ENCODE measurements at regions not wholly inside any gene's neighbourhood (a gene's known extent, or its start where the extent isn't known, plus 50 kb on each side); places are given as distances from the start of the nearest gene placed in this dataset.

DNA sequence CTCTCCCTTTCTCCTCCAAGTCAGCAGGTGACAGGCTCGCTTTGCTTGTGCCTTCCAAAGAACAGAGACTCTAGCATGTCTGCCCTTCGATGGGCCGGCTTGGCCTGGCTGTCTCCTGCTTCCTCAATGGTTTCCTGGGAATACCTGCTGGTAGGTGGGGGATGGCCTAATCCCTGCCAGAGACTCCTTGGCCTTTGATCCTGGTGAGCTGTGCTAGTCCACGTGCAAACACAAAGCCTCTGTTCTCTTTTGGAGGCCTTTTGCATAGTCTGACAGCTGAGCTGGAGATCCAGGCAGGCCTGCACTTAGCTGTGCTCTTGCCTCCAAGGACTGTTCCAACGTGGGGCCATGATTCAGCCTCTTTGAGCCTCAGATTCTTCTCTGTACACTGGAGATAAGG lies 67.6 kb downstream of the ARL4C start (continued):
- TF ChIP-seq, protein P1, sequence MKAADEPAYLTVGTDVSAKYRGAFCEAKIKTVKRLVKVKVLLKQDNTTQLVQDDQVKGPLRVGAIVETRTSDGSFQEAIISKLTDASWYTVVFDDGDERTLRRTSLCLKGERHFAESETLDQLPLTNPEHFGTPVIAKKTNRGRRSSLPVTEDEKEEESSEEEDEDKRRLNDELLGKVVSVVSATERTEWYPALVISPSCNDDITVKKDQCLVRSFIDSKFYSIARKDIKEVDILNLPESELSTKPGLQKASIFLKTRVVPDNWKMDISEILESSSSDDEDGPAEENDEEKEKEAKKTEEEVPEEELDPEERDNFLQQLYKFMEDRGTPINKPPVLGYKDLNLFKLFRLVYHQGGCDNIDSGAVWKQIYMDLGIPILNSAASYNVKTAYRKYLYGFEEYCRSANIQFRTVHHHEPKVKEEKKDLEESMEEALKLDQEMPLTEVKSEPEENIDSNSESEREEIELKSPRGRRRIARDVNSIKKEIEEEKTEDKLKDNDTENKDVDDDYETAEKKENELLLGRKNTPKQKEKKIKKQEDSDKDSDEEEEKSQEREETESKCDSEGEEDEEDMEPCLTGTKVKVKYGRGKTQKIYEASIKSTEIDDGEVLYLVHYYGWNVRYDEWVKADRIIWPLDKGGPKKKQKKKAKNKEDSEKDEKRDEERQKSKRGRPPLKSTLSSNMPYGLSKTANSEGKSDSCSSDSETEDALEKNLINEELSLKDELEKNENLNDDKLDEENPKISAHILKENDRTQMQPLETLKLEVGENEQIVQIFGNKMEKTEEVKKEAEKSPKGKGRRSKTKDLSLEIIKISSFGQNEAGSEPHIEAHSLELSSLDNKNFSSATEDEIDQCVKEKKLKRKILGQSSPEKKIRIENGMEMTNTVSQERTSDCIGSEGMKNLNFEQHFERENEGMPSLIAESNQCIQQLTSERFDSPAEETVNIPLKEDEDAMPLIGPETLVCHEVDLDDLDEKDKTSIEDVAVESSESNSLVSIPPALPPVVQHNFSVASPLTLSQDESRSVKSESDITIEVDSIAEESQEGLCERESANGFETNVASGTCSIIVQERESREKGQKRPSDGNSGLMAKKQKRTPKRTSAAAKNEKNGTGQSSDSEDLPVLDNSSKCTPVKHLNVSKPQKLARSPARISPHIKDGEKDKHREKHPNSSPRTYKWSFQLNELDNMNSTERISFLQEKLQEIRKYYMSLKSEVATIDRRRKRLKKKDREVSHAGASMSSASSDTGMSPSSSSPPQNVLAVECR (CRISPR knock-in tag; IDR thresholded peaks at IDR 0.05; ENCODE audit: borderline replicate concordance), result no peak
- no peak for TF ChIP-seq ZNF776 (CRISPR knock-in tag; IDR thresholded peaks at IDR 0.05)
- TF ChIP-seq TIGD3 (CRISPR knock-in tag; IDR thresholded peaks at IDR 0.05; ENCODE audit: borderline replicate concordance), result no peak
- TF ChIP-seq MTERF4 (CRISPR knock-in tag; IDR thresholded peaks at IDR 0.05), result no peak
- TF ChIP-seq, protein P2, sequence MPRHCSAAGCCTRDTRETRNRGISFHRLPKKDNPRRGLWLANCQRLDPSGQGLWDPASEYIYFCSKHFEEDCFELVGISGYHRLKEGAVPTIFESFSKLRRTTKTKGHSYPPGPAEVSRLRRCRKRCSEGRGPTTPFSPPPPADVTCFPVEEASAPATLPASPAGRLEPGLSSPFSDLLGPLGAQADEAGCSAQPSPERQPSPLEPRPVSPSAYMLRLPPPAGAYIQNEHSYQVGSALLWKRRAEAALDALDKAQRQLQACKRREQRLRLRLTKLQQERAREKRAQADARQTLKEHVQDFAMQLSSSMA (CRISPR knock-in tag; IDR thresholded peaks at IDR 0.05), result no peak
- TF ChIP-seq CAMTA2 (CRISPR knock-in tag; IDR thresholded peaks at IDR 0.05; ENCODE audit: borderline replicate concordance), result no peak
- TF ChIP-seq SMC3 (IDR thresholded peaks at IDR 0.05; ENCODE audit: low read length), result no peak
- peak; percentile 55; the same call in 1 of the 2 replicates for TF ChIP-seq ZNF644 (CRISPR knock-in tag; IDR thresholded peaks at IDR 0.05; ENCODE audit: low read depth)
- TF ChIP-seq BRD4 (CRISPR knock-in tag; IDR thresholded peaks at IDR 0.05), result no peak
- TF ChIP-seq HIVEP1 (CRISPR knock-in tag; IDR thresholded peaks at IDR 0.05), result no peak
- no peak for TF ChIP-seq CENPX (CRISPR knock-in tag; IDR thresholded peaks at IDR 0.05)
- no peak for TF ChIP-seq MXD4 (CRISPR knock-in tag; IDR thresholded peaks at IDR 0.05)
- no peak for TF ChIP-seq KDM1A (CRISPR knock-in tag; IDR thresholded peaks at IDR 0.05)
- TF ChIP-seq SNAPC5 (CRISPR knock-in tag; IDR thresholded peaks at IDR 0.05; ENCODE audit: borderline replicate concordance), result no peak
- no peak for TF ChIP-seq KDM5A (IDR thresholded peaks at IDR 0.05; ENCODE audit: borderline replicate concordance, low read length)
- TF ChIP-seq CHD4 (IDR thresholded peaks at IDR 0.05; ENCODE audit: borderline replicate concordance, low read length), result no peak
- no peak for TF ChIP-seq TCF7L2 (IDR thresholded peaks at IDR 0.05; ENCODE audit: low read depth, low read length)
- TF ChIP-seq, protein P3, sequence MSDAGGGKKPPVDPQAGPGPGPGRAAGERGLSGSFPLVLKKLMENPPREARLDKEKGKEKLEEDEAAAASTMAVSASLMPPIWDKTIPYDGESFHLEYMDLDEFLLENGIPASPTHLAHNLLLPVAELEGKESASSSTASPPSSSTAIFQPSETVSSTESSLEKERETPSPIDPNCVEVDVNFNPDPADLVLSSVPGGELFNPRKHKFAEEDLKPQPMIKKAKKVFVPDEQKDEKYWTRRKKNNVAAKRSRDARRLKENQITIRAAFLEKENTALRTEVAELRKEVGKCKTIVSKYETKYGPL (CRISPR knock-in tag; IDR thresholded peaks at IDR 0.05), result no peak
- no peak for TF ChIP-seq ATF7-NPFF (CRISPR knock-in tag; IDR thresholded peaks at IDR 0.05; ENCODE audit: low read depth)
- no peak for TF ChIP-seq KMT2B (CRISPR knock-in tag; IDR thresholded peaks at IDR 0.05)
- TF ChIP-seq, protein P4, sequence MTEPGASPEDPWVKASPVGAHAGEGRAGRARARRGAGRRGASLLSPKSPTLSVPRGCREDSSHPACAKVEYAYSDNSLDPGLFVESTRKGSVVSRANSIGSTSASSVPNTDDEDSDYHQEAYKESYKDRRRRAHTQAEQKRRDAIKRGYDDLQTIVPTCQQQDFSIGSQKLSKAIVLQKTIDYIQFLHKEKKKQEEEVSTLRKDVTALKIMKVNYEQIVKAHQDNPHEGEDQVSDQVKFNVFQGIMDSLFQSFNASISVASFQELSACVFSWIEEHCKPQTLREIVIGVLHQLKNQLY (CRISPR knock-in tag; IDR thresholded peaks at IDR 0.05), result peak; percentile 49; the same call in 1 of the 2 replicates
- no peak for TF ChIP-seq ZFP62 (CRISPR knock-in tag; IDR thresholded peaks at IDR 0.05)

All from HepG2 (cell line).